ENCODE measurements at regions not wholly inside any gene's neighbourhood (a gene's known extent, or its start where the extent isn't known, plus 50 kb on each side); places are given as distances from the start of the nearest gene placed in this dataset.

- TF ChIP-seq SETDB1 (IDR thresholded peaks at IDR 0.05; ENCODE audit: insufficient read length, low read length) (no peak), YY1 (tag by site-specific recombination; IDR thresholded peaks at IDR 0.05) (no peak), KLF1 (tag by site-specific recombination; IDR thresholded peaks at IDR 0.05) (no peak), ZNF133 (tag by site-specific recombination; IDR thresholded peaks at IDR 0.05) (no peak), TSHZ1 (tag by site-specific recombination; IDR thresholded peaks at IDR 0.05; ENCODE audit: borderline replicate concordance) (no peak), ZNF76 (tag by site-specific recombination; IDR thresholded peaks at IDR 0.05; ENCODE audit: borderline replicate concordance, low read depth) (no peak), ZNF174 (tag by site-specific recombination; IDR thresholded peaks at IDR 0.05) (no peak), ZNF610 (tag by site-specific recombination; IDR thresholded peaks at IDR 0.05; ENCODE audit: borderline replicate concordance) (no peak), ZNF239 (tag by site-specific recombination; IDR thresholded peaks at IDR 0.05) (no peak), KLF9 (tag by site-specific recombination; IDR thresholded peaks at IDR 0.05; ENCODE audit: low read depth) (no peak), SALL2 (tag by site-specific recombination; IDR thresholded peaks at IDR 0.05; ENCODE audit: borderline replicate concordance) (no peak), ZNF391 (tag by site-specific recombination; IDR thresholded peaks at IDR 0.05; ENCODE audit: borderline replicate concordance, low read depth) (no peak), ZNF138 (tag by site-specific recombination; IDR thresholded peaks at IDR 0.05; ENCODE audit: borderline replicate concordance) (no peak), ZNF394 (tag by site-specific recombination; IDR thresholded peaks at IDR 0.05; ENCODE audit: borderline replicate concordance) (no peak), MEIS1 (CRISPR knock-in tag; IDR thresholded peaks at IDR 0.05; ENCODE audit: borderline replicate concordance) (no peak), SP7 (tag by site-specific recombination; IDR thresholded peaks at IDR 0.05) (no peak), ZNF146 (tag by site-specific recombination; IDR thresholded peaks at IDR 0.05) (no peak), ZNF248 (tag by site-specific recombination; IDR thresholded peaks at IDR 0.05) (no peak), ZNF280C (tag by site-specific recombination; IDR thresholded peaks at IDR 0.05) (no peak)
- TF ChIP-seq, protein P1, sequence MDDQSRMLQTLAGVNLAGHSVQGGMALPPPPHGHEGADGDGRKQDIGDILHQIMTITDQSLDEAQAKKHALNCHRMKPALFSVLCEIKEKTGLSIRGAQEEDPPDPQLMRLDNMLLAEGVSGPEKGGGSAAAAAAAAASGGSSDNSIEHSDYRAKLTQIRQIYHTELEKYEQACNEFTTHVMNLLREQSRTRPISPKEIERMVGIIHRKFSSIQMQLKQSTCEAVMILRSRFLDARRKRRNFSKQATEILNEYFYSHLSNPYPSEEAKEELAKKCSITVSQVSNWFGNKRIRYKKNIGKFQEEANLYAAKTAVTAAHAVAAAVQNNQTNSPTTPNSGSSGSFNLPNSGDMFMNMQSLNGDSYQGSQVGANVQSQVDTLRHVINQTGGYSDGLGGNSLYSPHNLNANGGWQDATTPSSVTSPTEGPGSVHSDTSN (CRISPR knock-in tag; IDR thresholded peaks at IDR 0.05): no peak
- no peaks in the 10 kb centered on the region for H3K9me3 ChIP-seq (ENCODE audit: control insufficient read depth, insufficient read depth, low read depth, low read length)
- POLR2A ChIA-PET: no interaction called here
- H3K4me3 ChIP-seq (ENCODE audit: low read depth, low read length): no peak overlapping the region
- no peak overlapping the region for H3K27ac ChIP-seq (ENCODE audit: extremely low read depth, low read depth, low read length)
- H3K36me3 ChIP-seq (ENCODE audit: control insufficient read depth in 2 of 2, insufficient read depth in 1 of 2, low read length in 2 of 2): no peaks in the 10 kb centered on the region
- CTCF ChIA-PET: no interaction called here
- H3K4me1 ChIP-seq (ENCODE audit: control insufficient read depth, insufficient read depth, low read length): no peaks in the 10 kb centered on the region
Measured at GRCh38 chr20:39700528-39700927, 738.4 kb downstream of the DHX35 start.

All from HEK293 (cell line).